ENCODE measurements at regions not wholly inside any gene's neighbourhood (a gene's known extent, or its start where the extent isn't known, plus 50 kb on each side); places are given as distances from the start of the nearest gene placed in this dataset.

DNA sequence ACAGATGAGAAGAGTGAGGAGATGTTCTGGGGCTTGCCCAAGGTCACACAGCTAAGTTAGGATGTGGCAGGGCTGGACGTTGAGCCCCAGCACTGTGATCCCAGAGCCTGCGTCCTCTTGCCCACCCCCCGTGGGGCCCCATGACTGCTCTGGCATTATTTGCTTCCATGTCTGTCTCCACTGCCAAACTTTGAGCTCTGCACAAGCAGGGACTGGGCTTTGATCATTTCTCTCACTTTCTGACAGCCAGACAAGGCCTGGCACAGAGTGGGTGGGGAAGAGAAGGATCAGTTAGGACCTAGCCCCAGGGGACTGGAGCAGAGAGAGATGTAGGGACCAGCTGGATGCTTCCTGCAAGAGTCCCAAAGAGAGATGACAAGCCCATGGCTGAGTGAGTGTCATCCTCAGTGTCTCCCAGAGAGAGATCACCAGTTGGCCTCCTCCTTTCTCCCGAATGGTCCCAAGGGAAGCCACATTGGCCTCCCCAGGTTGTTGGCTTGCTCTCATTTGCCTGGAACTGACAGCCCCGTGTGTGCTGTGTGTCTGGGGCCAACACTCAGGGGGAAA lies 126.7 kb upstream of the PWP1 start:
- TF ChIP-seq, protein P1, sequence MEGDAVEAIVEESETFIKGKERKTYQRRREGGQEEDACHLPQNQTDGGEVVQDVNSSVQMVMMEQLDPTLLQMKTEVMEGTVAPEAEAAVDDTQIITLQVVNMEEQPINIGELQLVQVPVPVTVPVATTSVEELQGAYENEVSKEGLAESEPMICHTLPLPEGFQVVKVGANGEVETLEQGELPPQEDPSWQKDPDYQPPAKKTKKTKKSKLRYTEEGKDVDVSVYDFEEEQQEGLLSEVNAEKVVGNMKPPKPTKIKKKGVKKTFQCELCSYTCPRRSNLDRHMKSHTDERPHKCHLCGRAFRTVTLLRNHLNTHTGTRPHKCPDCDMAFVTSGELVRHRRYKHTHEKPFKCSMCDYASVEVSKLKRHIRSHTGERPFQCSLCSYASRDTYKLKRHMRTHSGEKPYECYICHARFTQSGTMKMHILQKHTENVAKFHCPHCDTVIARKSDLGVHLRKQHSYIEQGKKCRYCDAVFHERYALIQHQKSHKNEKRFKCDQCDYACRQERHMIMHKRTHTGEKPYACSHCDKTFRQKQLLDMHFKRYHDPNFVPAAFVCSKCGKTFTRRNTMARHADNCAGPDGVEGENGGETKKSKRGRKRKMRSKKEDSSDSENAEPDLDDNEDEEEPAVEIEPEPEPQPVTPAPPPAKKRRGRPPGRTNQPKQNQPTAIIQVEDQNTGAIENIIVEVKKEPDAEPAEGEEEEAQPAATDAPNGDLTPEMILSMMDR (IDR thresholded peaks at IDR 0.05; ENCODE audit: low read depth, low read length) = no peak
- no peak for DNase-seq
- Histone ChIP-seq H3K27me3 (ENCODE audit: insufficient read depth, low read depth, severe bottlenecking) (no peaks in the 10 kb centered on the region), H3K36me3 (no peaks in the 10 kb centered on the region), H3K27ac (no peak overlapping the region), H3K9me3 (ENCODE audit: severe bottlenecking) (no peaks in the 10 kb centered on the region), H3K4me3 (ENCODE audit: low read depth, low read length) (no peak overlapping the region)

GRCh38 chr12:107560165-107560898 lies 125.3 kb upstream of the PWP1 start:
- peak; percentile 28 for DNase-seq
- Histone ChIP-seq H3K9me3 (ENCODE audit: severe bottlenecking) (no peaks in the 10 kb centered on the region), H3K36me3 (no peaks in the 10 kb centered on the region), H3K27ac (no peak overlapping the region), H3K4me3 (ENCODE audit: low read depth, low read length) (no peak overlapping the region), H3K27me3 (ENCODE audit: insufficient read depth, low read depth, severe bottlenecking) (no peaks in the 10 kb centered on the region)
- TF ChIP-seq, protein P1 (IDR thresholded peaks at IDR 0.05; ENCODE audit: low read depth, low read length) = 0 out of 2 replicates have a peak, but pooled peaks have one; percentile 16

DNA sequence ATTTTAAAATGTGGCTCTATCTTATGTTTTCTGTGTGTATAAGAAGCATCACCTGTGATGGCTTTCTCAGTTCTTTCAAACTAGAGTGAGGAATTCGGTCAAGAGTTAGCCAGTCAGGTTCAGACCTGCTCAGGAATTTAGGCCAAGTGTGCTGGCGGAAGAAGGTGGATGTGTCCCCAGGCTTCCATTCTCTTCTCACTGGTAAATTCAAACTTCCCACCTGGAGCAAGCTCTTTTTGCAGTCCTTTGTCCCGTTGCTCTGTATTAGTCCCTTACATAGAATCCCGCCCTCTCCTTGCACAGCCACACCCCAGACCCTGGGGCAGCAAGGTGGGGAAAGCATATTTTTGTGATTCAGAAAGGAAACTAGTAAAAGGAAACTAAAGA lies 124.7 kb upstream of the PWP1 start:
- H3K9me3 ChIP-seq (ENCODE audit: severe bottlenecking) = no peaks in the 10 kb centered on the region
- TF ChIP-seq, protein P1 (IDR thresholded peaks at IDR 0.05; ENCODE audit: low read depth, low read length) = no peak
- no peak for DNase-seq

GRCh38 chr12:107564946-107565345 lies 120.7 kb upstream of the PWP1 start:
- H3K27me3 ChIP-seq (ENCODE audit: insufficient read depth, low read depth, severe bottlenecking) = no peaks in the 10 kb centered on the region
- no peaks in the 10 kb centered on the region for H3K36me3 ChIP-seq
- no peaks in the 10 kb centered on the region for H3K9me3 ChIP-seq (ENCODE audit: severe bottlenecking)
- TF ChIP-seq, protein P1 (IDR thresholded peaks at IDR 0.05; ENCODE audit: low read depth, low read length) = peak; percentile 94
- peak; percentile 52 for DNase-seq
- no peak overlapping the region for H3K27ac ChIP-seq
- no peak overlapping the region for H3K4me3 ChIP-seq (ENCODE audit: low read depth, low read length)

More for the DNA sequence above, 124.7 kb upstream of the PWP1 start:
- H3K36me3 ChIP-seq = no peaks in the 10 kb centered on the region
- H3K27ac ChIP-seq = no peak overlapping the region
- no peak overlapping the region for H3K4me3 ChIP-seq (ENCODE audit: low read depth, low read length)
- H3K27me3 ChIP-seq (ENCODE audit: insufficient read depth, low read depth, severe bottlenecking) = no peaks in the 10 kb centered on the region

- Histone ChIP-seq H3K4me3 (ENCODE audit: low read depth, low read length) (no peak overlapping the region), H3K27ac (no peak overlapping the region), H3K36me3 (no peaks in the 10 kb centered on the region), H3K27me3 (ENCODE audit: insufficient read depth, low read depth, severe bottlenecking) (no peaks in the 10 kb centered on the region), H3K9me3 (ENCODE audit: severe bottlenecking) (no peaks in the 10 kb centered on the region)
- TF ChIP-seq, protein P1 (IDR thresholded peaks at IDR 0.05; ENCODE audit: low read depth, low read length) = no peak
- DNase-seq = no peak
Observed at GRCh38 chr12:107565551-107565950, 120.0 kb upstream of the PWP1 start.

Data from WERI-Rb-1 (cell line).